ENCODE measurements at regions not wholly inside any gene's neighbourhood (a gene's known extent, or its start where the extent isn't known, plus 50 kb on each side); places are given as distances from the start of the nearest gene placed in this dataset.

- no peaks in the 10 kb centered on the region; the same call in 1 of the 2 replicates for H3K27me3 ChIP-seq (ENCODE audit: control insufficient read depth, insufficient read depth, low read length)
- DNase-seq: no peak
- no peak overlapping the region for H3K4me3 ChIP-seq (ENCODE audit: insufficient read depth, low read depth, low read length)
- no peaks in the 10 kb centered on the region for H3K36me3 ChIP-seq (replicated peaks; ENCODE audit: control insufficient read depth, insufficient read depth, low read length)
These were observed 151.0 kb upstream of the SRRM4 start for GRCh38 chr12:118830296-118830695.

DNA sequence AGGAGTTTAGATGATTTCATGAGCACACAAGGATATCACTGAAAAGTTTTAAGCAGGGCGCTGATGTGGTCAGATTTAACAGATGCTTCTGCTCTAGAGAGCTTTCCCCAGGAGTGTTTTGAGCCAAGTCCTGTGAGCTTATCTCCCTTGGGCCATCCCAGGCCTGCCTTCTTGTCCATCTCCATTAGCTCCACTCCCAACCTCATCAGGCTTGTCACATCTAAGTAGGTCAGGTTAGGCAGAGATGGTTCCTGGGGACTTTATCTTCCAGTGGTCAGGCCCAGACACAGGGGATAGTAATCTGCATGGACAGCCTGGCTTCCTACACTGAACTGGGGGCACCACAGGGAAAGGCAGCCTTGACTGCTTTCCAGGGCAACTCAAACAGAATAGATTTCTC is 145.4 kb upstream of the SRRM4 start:
- DNase-seq: no peak
- no peaks in the 10 kb centered on the region for H3K36me3 ChIP-seq (replicated peaks; ENCODE audit: control insufficient read depth, insufficient read depth, low read length)

DNA sequence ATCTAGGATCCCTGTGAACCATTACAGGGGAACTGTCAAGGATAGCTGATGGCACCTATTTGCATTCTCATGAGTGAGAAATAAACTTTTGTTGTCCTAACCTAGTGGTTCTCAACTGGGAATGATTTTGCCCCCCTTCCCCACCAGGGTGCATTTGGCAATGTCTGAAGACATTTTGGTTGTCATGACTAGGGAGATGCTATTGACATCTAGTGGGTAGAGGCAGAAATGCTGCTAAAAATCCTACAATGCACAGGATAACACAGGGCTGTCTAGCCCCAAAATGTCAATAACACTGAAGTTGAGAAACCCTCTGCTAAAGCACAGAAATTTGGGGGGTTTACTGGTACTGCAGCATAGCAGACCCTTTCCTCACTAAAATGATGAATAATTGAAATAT is 140.9 kb upstream of the SRRM4 start:
- no peak overlapping the region for H3K4me3 ChIP-seq (ENCODE audit: insufficient read depth, low read depth, low read length)
- H3K36me3 ChIP-seq (replicated peaks; ENCODE audit: control insufficient read depth, insufficient read depth, low read length): no peaks in the 10 kb centered on the region
- peak; percentile 65 for DNase-seq
- H3K27me3 ChIP-seq (ENCODE audit: control insufficient read depth, insufficient read depth, low read length): no peaks in the 10 kb centered on the region; the same call in 1 of the 2 replicates

More for the DNA sequence above, 145.4 kb upstream of the SRRM4 start:
- Histone ChIP-seq H3K27me3 (ENCODE audit: control insufficient read depth, insufficient read depth, low read length) (no peaks in the 10 kb centered on the region; the same call in 1 of the 2 replicates), H3K4me3 (ENCODE audit: insufficient read depth, low read depth, low read length) (no peak overlapping the region)

- no peaks in the 10 kb centered on the region for H3K36me3 ChIP-seq (replicated peaks; ENCODE audit: control insufficient read depth, insufficient read depth, low read length)
- H3K4me3 ChIP-seq (ENCODE audit: insufficient read depth, low read depth, low read length): no peak overlapping the region
These were observed 140.5 kb upstream of the SRRM4 start for GRCh38 chr12:118840878-118841277.

DNA sequence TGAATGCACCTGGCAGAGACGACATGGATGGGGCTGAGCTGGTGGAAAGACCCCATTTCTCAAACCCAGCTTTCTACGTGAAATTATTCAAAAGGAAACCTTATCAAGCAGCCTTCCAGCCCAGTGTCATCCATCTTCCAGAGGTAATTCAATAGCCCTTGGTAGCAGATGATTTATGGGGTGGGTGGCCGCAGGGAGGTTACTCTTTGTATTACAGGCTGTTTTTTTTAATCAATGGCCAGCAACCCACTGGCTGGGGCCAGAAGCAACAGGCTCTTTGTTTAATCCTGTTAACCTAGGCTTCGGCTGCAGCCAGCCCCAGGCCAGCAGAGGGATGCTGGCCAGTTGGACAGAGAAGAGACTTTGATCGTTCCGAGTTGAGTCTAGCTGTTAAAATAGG is 139.8 kb upstream of the SRRM4 start:
- DNase-seq: no peak
- Histone ChIP-seq H3K4me3 (ENCODE audit: insufficient read depth, low read depth, low read length) (no peak overlapping the region), H3K36me3 (replicated peaks; ENCODE audit: control insufficient read depth, insufficient read depth, low read length) (no peaks in the 10 kb centered on the region), H3K27me3 (ENCODE audit: control insufficient read depth, insufficient read depth, low read length) (no peaks in the 10 kb centered on the region; the same call in 1 of the 2 replicates)

More at GRCh38 chr12:118840878-118841277, 140.5 kb upstream of the SRRM4 start:
- no peak for DNase-seq
- no peaks in the 10 kb centered on the region; the same call in 1 of the 2 replicates for H3K27me3 ChIP-seq (ENCODE audit: control insufficient read depth, insufficient read depth, low read length)

DNA sequence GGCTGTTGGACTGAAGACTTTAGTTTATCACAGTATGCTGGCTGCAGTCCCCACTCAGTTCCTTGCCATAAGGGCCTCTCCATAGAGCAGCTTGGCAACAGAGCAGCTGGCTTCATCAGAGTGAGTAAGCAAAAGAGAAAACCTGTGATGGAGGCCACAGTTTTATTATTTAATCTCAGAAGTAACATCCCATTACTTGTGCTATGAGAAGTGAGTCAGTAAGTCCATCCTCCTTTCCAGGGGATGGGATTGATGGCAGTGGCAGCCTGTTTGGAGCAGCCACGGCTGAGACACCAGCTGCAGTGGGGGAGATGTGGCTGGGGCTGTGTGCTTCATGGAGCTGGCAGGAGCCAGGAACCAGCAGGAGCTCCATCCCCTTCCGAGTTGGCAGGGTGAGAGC is 138.5 kb upstream of the SRRM4 start:
- H3K36me3 ChIP-seq (replicated peaks; ENCODE audit: control insufficient read depth, insufficient read depth, low read length): no peaks in the 10 kb centered on the region
- H3K27me3 ChIP-seq (ENCODE audit: control insufficient read depth, insufficient read depth, low read length): no peaks in the 10 kb centered on the region; the same call in 1 of the 2 replicates
- H3K4me3 ChIP-seq (ENCODE audit: insufficient read depth, low read depth, low read length): no peak overlapping the region
- DNase-seq: no peak

DNA sequence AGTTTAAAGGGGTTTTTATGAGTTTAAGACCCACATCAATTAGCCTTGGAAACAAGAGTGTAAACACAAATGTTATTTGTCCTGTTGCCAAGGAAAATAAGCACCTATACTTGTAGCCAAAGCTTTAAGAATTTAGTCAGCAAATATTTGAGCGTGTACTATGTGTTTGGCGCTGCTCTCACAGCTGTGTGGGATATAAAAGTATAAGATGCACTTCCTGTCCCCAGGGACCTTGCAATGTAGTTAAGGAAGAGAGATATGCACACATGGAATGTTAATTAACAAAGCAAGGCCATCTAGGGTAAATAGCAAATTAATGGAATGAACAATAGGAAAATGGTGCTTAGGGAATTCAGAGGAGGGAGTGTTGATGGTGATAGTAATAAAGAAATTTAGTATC is 134.9 kb upstream of the SRRM4 start:
- DNase-seq: no peak

DNA sequence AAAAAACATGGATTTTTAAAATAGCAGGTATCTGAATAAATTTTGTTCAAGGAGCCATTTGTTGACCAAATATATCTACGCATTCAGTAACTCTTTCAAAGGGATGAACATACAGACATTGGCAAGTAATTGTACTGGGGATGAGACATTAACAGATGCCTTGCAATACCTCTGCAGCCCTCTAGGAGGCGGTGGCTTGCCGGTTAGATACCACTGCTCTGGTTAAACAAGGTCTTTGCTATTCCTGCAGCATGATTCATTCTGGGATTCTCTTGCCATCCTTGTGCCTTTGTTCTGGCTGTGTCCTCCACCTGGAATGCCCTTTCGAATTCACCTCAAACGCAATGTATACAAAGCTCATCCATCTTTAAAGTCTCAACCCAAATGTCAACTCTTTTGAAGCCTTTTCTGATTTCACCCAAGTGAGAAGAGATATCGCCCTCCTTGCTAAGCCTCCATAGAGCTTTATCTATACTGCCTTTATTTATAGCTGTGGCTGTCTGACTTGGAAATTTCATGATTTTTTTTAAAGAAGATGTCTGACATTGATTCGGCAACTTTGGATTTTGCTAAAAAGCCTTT is 131.0 kb upstream of the SRRM4 start:
- Histone ChIP-seq H3K36me3 (replicated peaks; ENCODE audit: control insufficient read depth, insufficient read depth, low read length) (no peaks in the 10 kb centered on the region), H3K4me3 (ENCODE audit: insufficient read depth, low read depth, low read length) (no peak overlapping the region), H3K27me3 (ENCODE audit: control insufficient read depth, insufficient read depth, low read length) (no peaks in the 10 kb centered on the region; the same call in 1 of the 2 replicates)
- peak; percentile 75 for DNase-seq

More for the DNA sequence above, 134.9 kb upstream of the SRRM4 start:
- Histone ChIP-seq H3K4me3 (ENCODE audit: insufficient read depth, low read depth, low read length) (no peak overlapping the region), H3K36me3 (replicated peaks; ENCODE audit: control insufficient read depth, insufficient read depth, low read length) (no peaks in the 10 kb centered on the region), H3K27me3 (ENCODE audit: control insufficient read depth, insufficient read depth, low read length) (no peaks in the 10 kb centered on the region; the same call in 1 of the 2 replicates)

DNA sequence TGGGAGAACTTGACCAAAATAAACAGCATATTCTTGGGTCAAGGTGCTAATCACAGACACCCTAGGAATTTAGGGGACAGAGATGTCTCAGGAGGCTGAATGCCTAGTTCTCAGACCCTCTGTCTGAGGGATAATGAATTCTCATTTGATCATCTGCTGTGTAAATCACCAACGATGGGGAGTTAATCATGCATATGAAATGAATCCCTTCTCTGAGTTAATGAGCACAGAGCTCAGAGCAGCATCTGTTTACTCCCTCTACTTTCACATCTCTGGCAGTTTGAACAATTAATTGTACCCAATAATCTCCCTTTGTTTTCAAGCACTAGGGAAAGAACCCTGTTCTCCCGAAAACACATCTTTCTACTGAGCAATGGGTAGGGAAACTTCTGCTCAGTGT is 129.4 kb upstream of the SRRM4 start:
- H3K36me3 ChIP-seq (replicated peaks; ENCODE audit: control insufficient read depth, insufficient read depth, low read length): no peaks in the 10 kb centered on the region
- DNase-seq: no peak
- no peak overlapping the region for H3K4me3 ChIP-seq (ENCODE audit: insufficient read depth, low read depth, low read length)
- H3K27me3 ChIP-seq (ENCODE audit: control insufficient read depth, insufficient read depth, low read length): no peaks in the 10 kb centered on the region; the same call in 1 of the 2 replicates

DNA sequence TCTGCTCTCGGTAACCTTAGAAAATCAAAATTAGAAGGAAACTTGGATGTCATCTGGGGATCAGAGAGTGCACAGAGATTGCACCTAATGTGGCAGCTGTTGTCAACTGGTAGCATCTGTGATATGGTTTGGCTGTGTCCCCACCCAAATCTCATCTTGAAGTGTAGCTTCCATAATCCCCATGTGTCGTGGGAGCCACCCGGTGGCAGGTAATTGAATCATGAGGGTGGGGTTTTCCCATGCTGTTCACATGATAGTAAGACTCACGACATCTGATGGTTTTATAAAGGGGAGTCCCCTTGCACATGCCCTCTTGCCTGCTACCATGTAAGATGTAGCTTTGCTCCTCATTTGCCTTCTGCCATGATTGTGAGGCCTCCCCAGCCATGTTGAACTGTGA is 127.7 kb upstream of the SRRM4 start:
- DNase-seq: no peak
- H3K4me3 ChIP-seq (ENCODE audit: insufficient read depth, low read depth, low read length): no peak overlapping the region
- no peaks in the 10 kb centered on the region; the same call in 1 of the 2 replicates for H3K27me3 ChIP-seq (ENCODE audit: control insufficient read depth, insufficient read depth, low read length)
- H3K36me3 ChIP-seq (replicated peaks; ENCODE audit: control insufficient read depth, insufficient read depth, low read length): no peaks in the 10 kb centered on the region

DNA sequence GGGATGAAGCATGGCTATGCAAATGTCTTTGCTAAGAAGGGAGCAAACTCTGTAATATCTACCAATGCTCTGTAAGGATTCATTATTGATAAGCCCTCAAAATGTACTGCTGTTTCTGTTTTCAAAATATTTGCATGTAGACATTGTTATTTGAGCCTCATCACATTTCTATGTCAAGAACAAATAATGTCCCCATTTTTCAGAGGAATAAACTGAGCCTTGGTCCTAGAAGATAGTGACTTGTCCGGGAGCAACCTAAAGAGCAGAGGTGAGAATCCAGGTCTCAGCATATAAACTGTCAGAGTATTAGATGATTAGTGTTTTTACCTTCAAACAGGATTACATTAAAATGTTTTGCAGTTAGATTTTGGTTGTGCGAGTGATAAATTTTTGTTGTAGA is 125.5 kb upstream of the SRRM4 start:
- H3K27me3 ChIP-seq (ENCODE audit: control insufficient read depth, insufficient read depth, low read length): no peaks in the 10 kb centered on the region; the same call in 1 of the 2 replicates
- no peak overlapping the region for H3K4me3 ChIP-seq (ENCODE audit: insufficient read depth, low read depth, low read length)
- no peak for DNase-seq
- H3K36me3 ChIP-seq (replicated peaks; ENCODE audit: control insufficient read depth, insufficient read depth, low read length): no peaks in the 10 kb centered on the region

DNA sequence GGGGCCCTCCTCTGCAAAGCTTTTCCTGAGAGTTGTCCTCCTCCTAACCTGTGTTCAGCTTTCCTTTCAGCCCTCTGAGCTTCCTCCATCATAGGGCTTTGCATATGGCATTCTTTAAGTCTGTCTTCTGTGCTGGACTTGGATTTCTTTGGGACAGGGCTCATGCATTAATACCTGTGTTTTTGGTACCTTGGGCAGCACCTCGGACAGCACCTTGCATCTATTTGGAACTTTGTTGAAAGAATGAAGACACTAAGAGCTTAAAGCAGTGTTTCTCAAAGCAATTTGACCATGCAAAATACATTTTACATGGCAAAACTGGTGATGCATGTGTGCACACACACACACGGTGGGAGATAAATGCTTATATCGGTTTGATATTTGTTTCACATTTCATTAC is 115.0 kb upstream of the SRRM4 start:
- DNase-seq: no peak
- H3K36me3 ChIP-seq (replicated peaks; ENCODE audit: control insufficient read depth, insufficient read depth, low read length): no peaks in the 10 kb centered on the region
- no peak overlapping the region for H3K4me3 ChIP-seq (ENCODE audit: insufficient read depth, low read depth, low read length)
- peaks cover 1% of the 10 kb centered on the region; the same call in 1 of the 2 replicates for H3K27me3 ChIP-seq (ENCODE audit: control insufficient read depth, insufficient read depth, low read length)

DNA sequence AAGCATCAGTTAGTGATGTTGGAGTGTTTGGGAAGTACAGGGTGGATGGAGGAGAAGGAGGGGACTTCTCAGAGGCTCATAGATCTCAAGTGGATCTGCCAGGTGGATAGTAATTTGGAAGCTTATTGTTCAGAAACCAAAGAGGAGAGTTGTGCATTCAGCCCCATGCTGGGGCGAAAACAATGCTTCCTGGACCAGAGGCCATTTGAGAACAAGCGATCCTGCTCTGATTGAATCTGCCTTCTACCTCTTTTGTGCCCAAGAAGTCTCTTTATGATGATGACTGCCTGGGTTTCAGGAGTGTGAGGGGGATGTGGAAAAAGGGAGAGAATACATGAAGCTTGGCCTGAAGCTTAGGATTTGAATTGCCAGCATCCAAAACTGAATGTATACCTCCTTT is 110.8 kb upstream of the SRRM4 start:
- no peak overlapping the region for H3K4me3 ChIP-seq (ENCODE audit: insufficient read depth, low read depth, low read length)
- peaks cover 1% of the 10 kb centered on the region; the same call in 1 of the 2 replicates for H3K27me3 ChIP-seq (ENCODE audit: control insufficient read depth, insufficient read depth, low read length)
- DNase-seq: no peak
- no peaks in the 10 kb centered on the region for H3K36me3 ChIP-seq (replicated peaks; ENCODE audit: control insufficient read depth, insufficient read depth, low read length)

DNA sequence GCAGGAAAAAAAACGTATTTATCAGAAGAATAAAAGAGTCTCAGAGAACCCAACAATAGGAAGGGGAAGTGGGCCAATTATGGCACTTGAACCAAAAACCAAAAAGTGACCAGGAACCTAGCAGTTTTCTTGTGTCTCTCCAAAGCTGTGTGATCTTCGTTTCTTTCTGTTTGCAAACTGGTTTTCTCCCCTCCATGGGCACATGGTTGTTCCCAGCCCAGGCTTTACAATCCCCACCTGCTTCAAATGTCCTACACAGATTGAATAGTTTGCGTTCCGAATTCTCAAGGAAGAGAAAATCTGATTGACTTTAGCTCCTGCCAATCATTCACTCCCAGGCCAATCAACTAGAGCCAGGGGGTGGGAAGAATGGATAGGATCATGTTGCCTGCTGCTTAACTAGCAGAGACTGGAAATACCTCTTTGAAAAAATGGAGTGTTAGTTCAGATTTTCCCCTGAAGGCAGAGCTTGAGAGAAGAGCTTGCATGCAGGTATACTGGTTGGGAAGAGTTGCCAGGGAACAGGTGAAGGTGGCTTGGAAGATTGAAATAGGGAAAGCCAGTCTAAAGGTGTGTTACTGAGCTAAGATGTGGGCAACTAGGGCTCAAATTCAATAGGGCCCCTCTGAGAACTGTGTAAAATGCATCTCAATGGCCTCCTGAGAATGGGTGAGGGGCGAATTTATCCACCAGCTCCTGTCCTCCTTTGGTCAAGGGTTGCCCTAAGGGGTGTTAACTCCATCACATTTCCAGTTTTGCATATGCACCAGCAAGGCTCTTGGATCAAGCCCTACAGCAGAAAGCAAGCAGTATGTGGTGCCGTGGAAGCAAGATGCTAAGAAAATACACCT is 106.4 kb upstream of the SRRM4 start:
- Histone ChIP-seq H3K27me3 (ENCODE audit: control insufficient read depth, insufficient read depth, low read length) (no peaks in the 10 kb centered on the region; the same call in 1 of the 2 replicates), H3K36me3 (replicated peaks; ENCODE audit: control insufficient read depth, insufficient read depth, low read length) (no peaks in the 10 kb centered on the region), H3K4me3 (ENCODE audit: insufficient read depth, low read depth, low read length) (no peak overlapping the region)
- DNase-seq: peak; percentile 62

All from H7 (cell line).